ENCODE measurements at regions not wholly inside any gene's neighbourhood (a gene's known extent, or its start where the extent isn't known, plus 50 kb on each side); places are given as distances from the start of the nearest gene placed in this dataset.

DNA sequence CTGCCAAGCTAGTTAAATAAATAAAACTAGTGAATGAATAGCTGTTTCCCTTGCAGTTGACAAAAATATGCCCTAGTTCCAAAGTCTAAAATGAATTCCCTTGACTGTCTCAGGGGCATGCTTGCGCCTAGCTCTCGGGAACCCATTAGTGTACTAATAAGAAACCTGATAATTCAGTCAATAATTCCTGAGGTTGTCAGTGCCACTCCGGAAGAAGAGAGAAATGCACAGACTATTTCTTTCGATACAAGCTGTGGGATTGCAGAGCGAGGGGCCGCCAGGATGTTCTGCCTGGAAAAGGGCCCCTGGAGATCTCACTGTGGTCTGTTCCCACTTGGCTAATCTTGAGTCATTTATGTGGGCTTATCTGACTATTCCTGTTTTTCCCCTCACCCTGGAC, 56.4 kb upstream of the LARP1 start:
- Histone ChIP-seq H3K9me3 (ENCODE audit: control insufficient read depth in 4 of 4, insufficient read depth in 3 of 4, low read length in 3 of 4) (no peaks in the 10 kb centered on the region), H3K4me1 (ENCODE audit: control insufficient read depth in 5 of 5, insufficient read depth in 5 of 5, low read length in 5 of 5) (peaks cover 0 to 2% (median 0%) of the 10 kb centered on the region in 5 donors), H3K27me3 (ENCODE audit: control insufficient read depth in 3 of 3, insufficient read depth in 3 of 3, low read length in 2 of 3) (no peaks in the 10 kb centered on the region), H3K9ac (ENCODE audit: insufficient read depth in 1 of 2, low read length in 2 of 2) (no peak overlapping the region), H3K27ac (ENCODE audit: low read depth in 1 of 2, low read length in 1 of 2) (no peak overlapping the region), H3K4me3 (no peak overlapping the region), H3K36me3 (ENCODE audit: control insufficient read depth in 4 of 4, insufficient read depth in 4 of 4, low read length in 4 of 4) (no peaks in the 10 kb centered on the region)
- DNase-seq (no peak), ATAC-seq (ENCODE audit: insufficient read depth, low FRiP score) (no peak)
- TF ChIP-seq, protein P1, sequence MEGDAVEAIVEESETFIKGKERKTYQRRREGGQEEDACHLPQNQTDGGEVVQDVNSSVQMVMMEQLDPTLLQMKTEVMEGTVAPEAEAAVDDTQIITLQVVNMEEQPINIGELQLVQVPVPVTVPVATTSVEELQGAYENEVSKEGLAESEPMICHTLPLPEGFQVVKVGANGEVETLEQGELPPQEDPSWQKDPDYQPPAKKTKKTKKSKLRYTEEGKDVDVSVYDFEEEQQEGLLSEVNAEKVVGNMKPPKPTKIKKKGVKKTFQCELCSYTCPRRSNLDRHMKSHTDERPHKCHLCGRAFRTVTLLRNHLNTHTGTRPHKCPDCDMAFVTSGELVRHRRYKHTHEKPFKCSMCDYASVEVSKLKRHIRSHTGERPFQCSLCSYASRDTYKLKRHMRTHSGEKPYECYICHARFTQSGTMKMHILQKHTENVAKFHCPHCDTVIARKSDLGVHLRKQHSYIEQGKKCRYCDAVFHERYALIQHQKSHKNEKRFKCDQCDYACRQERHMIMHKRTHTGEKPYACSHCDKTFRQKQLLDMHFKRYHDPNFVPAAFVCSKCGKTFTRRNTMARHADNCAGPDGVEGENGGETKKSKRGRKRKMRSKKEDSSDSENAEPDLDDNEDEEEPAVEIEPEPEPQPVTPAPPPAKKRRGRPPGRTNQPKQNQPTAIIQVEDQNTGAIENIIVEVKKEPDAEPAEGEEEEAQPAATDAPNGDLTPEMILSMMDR (IDR thresholded peaks at IDR 0.05; ENCODE audit: control extremely low read depth, extremely low read depth) = no peak
- 94% methylated on average over 6 of the region's 6 CpGs for WGBS, 2 donors

DNA sequence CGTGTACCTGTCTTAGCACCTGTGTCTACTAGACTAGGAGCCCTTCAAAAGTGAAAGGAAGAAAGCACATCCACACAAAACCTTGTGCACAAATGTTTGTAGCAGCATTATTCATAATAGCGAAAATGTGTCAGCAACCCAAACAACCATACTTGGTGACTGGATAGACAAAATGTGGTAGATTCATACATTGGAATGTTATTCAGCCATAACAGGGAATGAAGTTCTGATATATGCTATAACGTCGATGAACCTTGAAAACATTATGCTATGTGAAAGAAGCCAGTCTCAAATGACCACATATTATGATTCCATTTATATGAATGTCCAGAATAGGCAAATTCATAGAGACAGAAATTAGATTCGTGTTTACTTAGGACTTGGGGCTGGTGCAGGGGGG, 57.8 kb upstream of the LARP1 start:
- H3K36me3 ChIP-seq (ENCODE audit: control insufficient read depth in 4 of 4, insufficient read depth in 4 of 4, low read length in 4 of 4) = no peaks in the 10 kb centered on the region
- ATAC-seq (ENCODE audit: insufficient read depth, low FRiP score) = no peak
- H3K4me1 ChIP-seq (ENCODE audit: control insufficient read depth in 5 of 5, insufficient read depth in 5 of 5, low read length in 5 of 5) = peaks cover 0 to 4% (median 0%) of the 10 kb centered on the region in 5 donors
- no peak overlapping the region for H3K4me3 ChIP-seq
- DNase-seq = no peak
- TF ChIP-seq, protein P1 (IDR thresholded peaks at IDR 0.05; ENCODE audit: control extremely low read depth, extremely low read depth) = no peak
- no peak overlapping the region for H3K9ac ChIP-seq (ENCODE audit: insufficient read depth in 1 of 2, low read length in 2 of 2)
- H3K27me3 ChIP-seq (ENCODE audit: control insufficient read depth in 3 of 3, insufficient read depth in 3 of 3, low read length in 2 of 3) = no peaks in the 10 kb centered on the region
- H3K9me3 ChIP-seq (ENCODE audit: control insufficient read depth in 4 of 4, insufficient read depth in 3 of 4, low read length in 3 of 4) = no peaks in the 10 kb centered on the region
- no peak overlapping the region for H3K27ac ChIP-seq (ENCODE audit: low read depth in 1 of 2, low read length in 1 of 2)
- WGBS, 2 donors = 75 to 80% methylated on average over 5 of the region's 5 CpGs

DNA sequence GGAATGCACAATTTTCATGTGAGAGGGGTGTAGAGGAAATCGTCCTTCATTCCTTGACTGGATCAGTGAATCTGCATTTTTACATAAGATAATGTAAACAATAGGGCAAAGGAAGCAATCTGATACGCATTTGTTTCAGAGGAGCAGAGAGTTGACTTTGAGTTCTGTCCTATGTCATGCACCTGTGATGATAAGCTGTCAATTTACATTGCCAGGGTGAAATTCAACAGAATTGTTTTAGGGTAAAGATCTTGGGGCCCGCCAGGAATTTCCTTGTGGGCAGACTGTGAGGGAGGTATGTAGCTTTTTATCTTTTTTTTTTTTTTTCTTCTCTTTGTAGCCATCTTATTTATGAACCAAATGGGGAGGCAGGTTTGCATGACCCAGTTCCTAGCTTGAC, 58.3 kb upstream of the LARP1 start:
- WGBS, 2 donors = 60 to 66% methylated on average over 3 of the region's 3 CpGs
- Histone ChIP-seq H3K9me3 (ENCODE audit: control insufficient read depth in 4 of 4, insufficient read depth in 3 of 4, low read length in 3 of 4) (no peaks in the 10 kb centered on the region), H3K4me3 (no peak overlapping the region), H3K36me3 (ENCODE audit: control insufficient read depth in 4 of 4, insufficient read depth in 4 of 4, low read length in 4 of 4) (no peaks in the 10 kb centered on the region), H3K27me3 (ENCODE audit: control insufficient read depth in 3 of 3, insufficient read depth in 3 of 3, low read length in 2 of 3) (no peaks in the 10 kb centered on the region), H3K9ac (ENCODE audit: insufficient read depth in 1 of 2, low read length in 2 of 2) (no peak overlapping the region), H3K27ac (ENCODE audit: low read depth in 1 of 2, low read length in 1 of 2) (no peak overlapping the region), H3K4me1 (ENCODE audit: control insufficient read depth in 5 of 5, insufficient read depth in 5 of 5, low read length in 5 of 5) (peaks cover 0 to 5% (median 0%) of the 10 kb centered on the region in 5 donors)
- DNase-seq (no peak), ATAC-seq (ENCODE audit: insufficient read depth, low FRiP score) (no peak)
- TF ChIP-seq, protein P1 (IDR thresholded peaks at IDR 0.05; ENCODE audit: control extremely low read depth, extremely low read depth) = no peak

DNA sequence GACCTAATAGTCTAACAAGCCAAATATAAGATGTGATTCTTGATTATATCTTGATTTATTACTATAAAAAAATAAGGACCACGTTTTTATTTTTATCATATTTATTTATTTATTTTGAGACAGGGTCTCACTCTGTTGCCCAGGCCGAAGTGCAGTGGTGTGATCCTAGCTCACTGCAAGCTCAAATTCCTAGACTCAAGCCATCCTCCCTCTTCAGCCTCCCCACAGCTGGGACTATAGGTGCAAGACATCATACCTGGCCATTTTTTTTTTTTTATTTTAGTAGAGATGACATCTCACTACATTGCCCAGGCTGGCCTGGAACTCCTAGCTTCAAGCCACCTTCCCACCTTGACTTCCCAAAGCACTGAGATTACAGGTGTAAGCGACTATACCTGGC, 61.0 kb upstream of the LARP1 start:
- Histone ChIP-seq H3K9me3 (ENCODE audit: control insufficient read depth in 4 of 4, insufficient read depth in 3 of 4, low read length in 3 of 4) (peaks cover 0 to 2% (median 0%) of the 10 kb centered on the region in 4 donors), H3K4me1 (ENCODE audit: control insufficient read depth in 5 of 5, insufficient read depth in 5 of 5, low read length in 5 of 5) (peaks cover 0 to 10% (median 0%) of the 10 kb centered on the region in 5 donors), H3K9ac (ENCODE audit: insufficient read depth in 1 of 2, low read length in 2 of 2) (no peak overlapping the region), H3K27me3 (ENCODE audit: control insufficient read depth in 3 of 3, insufficient read depth in 3 of 3, low read length in 2 of 3) (peaks cover 0 to 5% (median 0%) of the 10 kb centered on the region in 3 donors), H3K27ac (ENCODE audit: low read depth in 1 of 2, low read length in 1 of 2) (no peak overlapping the region), H3K4me3 (no peak overlapping the region), H3K36me3 (ENCODE audit: control insufficient read depth in 4 of 4, insufficient read depth in 4 of 4, low read length in 4 of 4) (no peaks in the 10 kb centered on the region)
- 89 to 98% methylated on average over 3 of the region's 3 CpGs for WGBS, 2 donors
- TF ChIP-seq, protein P1 (IDR thresholded peaks at IDR 0.05; ENCODE audit: control extremely low read depth, extremely low read depth) = no peak
- no peak for DNase-seq
- no peak for ATAC-seq (ENCODE audit: insufficient read depth, low FRiP score)
